Fibroblast of gingiva (primary cell): ENCODE measurements at regions not wholly inside any gene's neighbourhood (a gene's known extent, or its start where the extent isn't known, plus 50 kb on each side); places are given as distances from the start of the nearest gene placed in this dataset.

ENCODE experiments used
- DNase-seq: peaks from one replicate; pipeline ENCODE4 v3.0.0-alpha.2; 2011; ENCODE audit warnings: low read depth

DNA sequence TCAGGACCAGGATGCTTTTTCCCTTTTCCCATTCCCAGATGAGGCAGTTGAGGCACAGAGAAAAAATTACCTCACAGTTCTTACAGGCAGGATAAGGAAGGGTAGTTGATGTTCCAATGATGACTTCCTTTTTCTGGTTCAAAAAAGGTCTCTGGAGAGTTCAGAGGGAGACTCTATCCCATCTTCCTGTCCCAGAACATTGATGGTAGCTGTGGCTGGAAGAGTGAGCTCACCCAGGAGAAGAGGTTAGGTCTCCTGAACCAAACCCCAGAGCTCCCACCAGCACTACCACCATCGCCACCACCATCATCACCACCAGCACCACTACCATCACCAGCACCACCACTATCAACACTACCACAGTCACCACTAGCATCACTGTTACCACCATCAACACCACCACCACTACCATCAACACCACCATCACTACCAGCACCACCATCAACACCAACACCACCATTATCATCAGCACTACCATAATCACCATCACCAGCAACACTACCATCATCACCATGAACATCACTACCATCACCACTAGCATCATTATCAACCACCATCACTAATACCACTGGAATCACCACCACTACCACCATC is 105.5 kb upstream of the RUNX3 start:
- DNase-seq = no peak

DNA sequence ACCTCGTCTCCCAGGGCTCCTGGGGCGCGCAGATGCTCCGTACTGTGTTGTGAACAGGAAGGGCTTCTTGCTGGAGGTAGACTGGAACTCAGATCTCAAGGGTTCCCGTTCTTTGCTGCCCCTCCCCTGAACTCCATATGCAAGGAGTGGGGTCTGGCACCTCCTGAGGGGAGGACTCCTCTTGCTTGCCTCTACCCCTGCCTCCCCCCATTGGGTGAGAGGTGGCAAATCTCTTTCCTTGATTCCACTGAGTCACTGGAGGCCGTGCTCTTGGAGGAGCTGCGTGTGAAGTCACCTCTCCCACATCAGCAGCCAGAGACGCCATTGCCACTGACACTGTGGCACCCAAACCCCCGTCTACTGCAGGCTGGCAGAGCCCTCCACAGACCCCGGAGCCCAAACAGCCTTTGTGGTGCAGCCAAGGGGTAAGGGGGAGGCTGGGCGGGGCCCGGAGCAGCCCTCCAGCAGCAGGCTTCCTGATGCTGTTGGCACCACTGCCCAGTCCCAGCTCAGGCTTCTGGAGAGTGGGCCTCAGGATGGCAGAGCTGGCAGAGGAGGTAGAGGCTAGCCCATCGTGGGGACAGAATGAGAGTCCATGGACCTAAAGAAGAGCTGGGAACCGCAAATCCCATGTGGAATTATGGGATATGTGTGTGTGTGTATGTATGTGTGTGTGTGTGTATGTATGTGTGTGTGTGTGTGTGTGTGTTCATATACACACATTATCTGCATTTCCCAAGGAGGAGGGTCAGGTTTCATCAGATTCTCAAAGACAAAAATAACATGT is 104.9 kb upstream of the RUNX3 start:
- no peak for DNase-seq

DNA sequence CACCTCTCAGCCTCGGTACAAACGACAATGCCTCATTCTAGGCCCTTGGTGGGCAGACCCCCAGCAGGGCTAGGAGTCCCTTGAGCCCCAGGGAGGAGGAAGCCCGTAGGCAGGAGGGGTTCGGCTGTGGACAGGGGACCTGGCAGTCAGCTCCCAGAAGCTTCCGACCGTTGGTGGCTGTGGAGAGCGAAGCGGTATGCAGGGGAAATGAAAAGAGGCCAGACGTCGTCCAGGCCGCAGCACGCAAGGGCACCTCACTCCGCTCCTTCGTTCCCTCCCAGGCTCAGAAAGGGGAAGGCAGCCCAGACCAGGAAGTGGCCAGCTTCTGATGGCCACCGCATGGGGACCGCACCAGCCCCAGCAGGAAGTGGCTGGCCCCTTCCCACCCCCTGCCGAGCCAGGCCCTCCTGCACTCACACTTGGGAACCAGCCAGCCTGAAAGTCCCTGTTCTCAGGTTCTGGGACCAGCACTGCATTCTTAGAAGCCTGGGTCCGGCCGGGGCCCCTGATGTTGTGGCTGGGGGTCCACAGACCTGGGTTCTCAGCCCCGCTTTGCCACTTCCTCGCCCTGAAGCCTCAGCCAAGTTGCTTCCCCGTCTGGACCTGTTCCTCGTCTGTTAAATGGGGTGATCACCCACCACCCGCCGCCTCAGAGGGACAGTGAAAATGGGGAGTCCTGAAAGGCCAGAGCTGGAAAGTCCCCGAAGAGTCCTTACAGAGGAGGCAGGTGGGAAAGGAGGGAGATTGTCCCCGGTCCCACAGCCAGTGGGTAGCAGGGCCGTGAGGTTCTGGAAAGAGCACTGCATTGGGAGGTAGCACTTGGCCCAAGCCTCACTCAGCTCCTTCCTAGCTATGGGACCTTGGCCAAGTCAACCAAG is 104.0 kb upstream of the RUNX3 start:
- no peak for DNase-seq

DNA sequence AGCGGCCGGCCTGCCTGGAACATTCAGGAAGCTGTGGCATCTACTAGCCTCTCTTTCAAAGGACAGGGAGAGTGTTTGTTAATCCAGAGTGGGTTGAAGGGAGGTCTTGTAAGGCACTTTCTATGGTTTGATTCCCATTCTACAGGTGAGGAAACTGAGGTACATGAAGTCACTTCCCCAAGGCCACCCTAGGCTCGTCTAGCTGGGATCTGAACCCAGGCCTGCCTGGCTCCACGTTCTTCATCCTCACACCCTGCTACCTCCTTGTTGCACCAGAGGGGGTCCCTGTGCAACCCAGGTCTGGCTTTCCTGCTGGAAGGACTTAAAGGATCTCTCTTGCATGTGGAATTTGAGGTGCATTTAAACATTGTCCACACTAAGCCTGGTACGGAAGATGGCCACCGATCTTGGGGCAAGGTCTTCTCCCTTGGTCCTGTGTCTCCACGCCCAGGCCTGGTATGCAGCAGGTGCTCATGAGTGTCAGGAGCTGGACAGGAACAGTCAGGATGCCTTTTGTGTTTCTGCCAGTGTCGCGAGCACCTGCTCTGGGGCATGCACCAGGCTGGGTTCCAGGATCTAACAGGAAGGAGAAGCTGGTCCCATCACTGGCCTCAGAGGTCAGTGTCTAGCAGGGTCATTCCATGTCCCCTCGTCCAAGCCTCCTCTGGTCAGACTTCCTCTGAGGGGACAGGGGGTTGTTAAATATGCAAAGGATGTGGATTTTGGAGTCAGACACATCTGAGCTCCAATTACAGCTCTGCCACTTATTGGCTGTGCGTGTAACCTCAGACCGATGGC is 103.2 kb upstream of the RUNX3 start:
- DNase-seq = no peak

DNA sequence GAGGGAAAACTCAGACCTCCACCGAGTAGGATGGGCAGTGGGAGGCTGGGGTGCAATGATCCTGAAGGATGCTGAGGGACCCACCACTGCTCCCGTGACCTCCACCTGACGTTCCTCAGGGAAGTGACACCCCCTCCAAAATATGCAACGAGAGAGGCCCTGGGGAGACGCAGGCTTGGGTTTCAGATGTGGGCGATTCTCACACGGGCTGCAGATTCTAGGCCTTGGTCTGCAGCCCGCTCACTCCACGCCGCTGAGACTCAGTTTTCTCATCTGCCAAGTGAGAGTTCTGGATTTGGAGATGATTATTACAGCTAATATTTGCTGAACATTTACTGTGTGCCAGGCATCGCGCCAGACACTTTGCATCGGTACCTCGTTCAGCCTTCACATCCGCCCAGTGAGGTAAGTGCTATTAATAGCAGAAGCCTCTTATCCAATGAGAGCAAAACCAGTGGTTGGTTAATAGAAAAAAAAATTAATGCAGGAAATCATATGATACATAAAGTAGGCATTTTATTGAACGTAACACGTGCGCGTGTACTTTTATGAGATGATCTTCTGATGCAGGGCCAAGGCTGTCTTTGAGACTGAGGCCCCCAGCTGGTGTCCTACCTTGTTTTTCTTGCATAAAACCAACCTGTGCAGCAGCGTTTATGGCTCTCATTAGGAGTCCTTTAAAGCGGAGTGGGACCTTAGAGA is 102.0 kb upstream of the RUNX3 start:
- DNase-seq = no peak

DNA sequence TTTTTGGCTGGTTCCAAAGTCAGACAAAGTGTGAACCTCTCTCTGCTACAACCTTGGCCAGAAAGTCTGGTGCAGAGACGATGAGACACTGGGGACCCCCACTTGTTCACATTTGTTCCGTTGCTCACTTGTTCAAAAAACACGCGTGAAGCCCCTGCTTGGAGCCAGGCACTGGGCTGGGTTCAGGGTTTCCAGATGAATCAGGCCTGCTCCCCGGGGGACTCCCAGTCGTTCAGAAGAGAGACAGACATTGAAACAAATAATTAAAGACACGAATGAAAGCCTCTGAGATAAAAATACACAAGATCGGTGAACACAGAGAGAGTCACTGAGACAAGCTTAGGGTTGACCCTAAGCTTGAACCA is 101.5 kb upstream of the RUNX3 start:
- no peak for DNase-seq

DNA sequence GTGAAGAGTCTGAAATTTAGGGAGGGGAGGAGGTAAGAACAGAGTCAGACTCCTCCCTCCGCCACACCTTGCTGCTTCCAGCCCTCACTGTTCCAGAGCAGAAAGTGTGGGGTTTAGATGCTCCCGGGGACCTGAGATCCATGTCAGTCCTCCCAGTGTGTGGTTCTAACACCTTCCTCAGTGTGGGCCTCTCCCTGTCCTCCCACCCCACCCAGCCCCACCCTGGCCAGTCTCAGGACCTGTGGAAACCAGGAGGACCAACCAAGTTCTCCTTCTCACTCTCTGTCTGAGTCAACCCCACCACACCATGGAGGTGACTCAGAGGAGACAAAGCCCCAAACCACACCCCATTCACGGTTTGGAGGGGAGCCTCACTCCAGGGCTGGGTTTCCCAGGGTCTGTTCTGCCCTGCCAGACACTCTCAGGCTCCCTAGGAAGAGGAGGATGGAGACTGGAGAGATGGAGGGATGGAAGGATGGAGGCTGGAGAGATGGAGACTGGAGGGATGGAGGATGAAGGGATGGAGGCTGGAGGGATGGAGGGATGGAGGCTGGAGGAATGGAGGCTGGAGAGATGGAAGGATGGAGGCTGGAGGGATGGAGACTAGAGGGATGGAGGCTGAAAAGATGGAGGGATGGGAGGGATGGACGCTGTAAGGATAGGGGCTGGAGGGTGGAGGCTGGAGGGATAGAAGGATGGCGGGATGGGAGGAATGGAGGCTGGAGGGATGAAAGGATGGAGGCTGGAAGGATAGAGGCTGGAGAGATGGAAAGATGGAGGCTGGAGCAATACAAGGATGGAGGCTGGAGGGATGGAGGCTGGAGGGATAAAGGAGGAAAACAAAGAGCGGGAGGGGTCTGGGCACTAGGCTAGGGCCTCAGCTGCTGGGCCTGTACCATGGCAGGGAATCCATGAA is 100.9 kb upstream of the RUNX3 start:
- DNase-seq = no peak

DNA sequence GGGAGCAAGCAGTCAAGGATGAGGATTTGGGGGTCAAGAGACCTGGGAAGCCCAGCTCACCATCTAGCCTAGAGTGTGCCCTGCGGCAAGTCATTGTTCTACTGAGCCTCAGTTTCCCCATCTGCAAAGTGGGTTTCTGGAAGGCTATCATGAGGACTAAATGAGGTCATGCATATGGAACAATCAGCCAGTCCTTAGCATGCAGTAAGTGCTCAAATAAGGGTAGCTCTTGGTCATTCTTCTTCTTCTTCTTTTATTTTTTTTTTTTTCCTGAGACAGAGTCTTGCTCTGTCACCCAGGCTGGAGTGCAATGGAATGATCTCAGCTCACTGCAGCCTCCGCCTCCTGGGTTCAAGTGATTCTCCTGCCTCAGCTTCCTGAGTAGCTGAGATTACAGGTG is 99.9 kb upstream of the RUNX3 start:
- DNase-seq = no peak

DNA sequence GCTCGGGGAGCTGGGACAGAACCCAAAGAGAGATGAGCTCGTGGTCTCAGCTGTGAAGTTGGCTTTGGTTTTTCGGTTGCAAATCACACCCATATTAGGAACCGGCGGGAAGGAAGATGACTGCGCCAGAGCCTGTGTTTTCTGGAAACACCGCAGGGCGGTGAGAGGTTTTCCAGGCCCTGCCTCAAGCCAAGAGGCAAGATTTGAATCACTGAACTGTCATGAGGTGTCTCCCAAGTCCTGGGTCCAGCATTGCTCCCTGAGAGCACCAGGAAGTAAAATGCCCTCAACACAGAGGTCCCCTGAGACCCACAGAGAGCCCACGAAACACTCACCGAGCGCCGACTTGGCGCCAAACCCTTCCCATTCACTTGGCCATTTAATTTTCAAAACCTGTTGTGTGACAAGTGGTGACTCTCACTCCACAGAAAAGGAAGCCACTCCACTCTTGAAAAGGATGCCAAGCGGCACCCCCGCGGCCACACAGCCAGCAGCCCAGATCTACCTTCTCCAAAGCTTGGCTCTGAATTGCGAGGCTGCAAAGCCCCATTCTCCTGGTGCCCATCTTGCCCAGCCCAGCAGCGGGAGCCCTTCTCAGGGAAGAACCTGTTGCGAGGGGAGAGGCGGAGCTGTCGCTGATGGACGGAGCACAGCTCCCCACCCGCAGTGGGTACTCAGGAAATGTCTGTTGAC is 99.0 kb upstream of the RUNX3 start:
- no peak for DNase-seq

DNA sequence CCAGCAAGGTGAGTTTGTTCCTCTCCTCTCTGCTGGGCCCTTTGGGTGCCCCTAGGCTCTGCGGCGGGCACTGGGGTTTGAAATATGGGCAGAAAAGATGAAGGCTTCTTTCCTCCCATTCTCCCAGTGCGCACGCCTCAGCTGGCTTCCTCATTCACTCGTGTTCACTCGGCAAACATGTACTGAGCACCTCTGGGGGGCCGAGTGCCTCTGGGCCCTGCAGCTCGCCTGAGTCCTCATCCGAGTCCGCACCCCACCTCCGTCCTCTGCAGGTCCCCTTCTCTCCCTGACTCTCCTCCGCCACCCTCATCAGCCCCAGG is 98.5 kb upstream of the RUNX3 start:
- no peak for DNase-seq

DNA sequence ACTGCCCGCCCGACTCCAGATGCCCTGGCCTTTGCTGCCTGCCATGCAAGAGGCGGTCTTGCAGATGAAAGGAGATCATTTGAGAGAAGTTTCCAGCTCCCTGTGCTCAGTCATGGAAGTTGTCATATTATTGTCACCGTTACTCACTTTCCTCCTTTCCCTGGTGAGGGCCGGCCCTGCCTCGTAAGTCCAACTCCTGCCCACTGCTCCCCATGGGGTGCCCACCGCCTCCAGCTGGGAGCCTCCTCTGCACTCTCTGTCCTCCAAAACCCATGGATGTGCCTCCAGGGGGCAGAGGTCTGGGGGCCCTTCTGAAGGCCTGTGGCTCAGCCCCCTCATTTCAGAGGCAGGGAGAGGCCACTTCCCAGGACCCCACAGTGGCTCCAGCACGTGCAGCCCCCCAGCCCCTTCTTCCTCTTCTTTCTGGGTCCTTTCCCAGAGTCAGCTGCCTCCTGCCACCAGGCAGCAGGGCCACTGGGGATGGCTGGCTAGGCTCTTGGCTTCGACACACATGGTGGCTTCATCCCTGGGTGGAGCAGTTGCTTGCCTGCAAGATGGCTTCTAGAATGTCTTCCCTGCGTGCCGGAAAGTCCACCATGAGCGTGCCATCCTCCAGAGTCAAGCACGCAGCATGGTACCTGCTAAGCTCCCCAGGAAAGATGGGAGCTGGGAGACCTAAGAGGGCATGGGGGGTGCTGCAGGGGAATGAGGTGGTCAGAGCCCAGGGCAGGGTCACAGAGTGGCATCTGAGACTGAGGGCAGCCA is 97.9 kb upstream of the RUNX3 start:
- DNase-seq = no peak

DNA sequence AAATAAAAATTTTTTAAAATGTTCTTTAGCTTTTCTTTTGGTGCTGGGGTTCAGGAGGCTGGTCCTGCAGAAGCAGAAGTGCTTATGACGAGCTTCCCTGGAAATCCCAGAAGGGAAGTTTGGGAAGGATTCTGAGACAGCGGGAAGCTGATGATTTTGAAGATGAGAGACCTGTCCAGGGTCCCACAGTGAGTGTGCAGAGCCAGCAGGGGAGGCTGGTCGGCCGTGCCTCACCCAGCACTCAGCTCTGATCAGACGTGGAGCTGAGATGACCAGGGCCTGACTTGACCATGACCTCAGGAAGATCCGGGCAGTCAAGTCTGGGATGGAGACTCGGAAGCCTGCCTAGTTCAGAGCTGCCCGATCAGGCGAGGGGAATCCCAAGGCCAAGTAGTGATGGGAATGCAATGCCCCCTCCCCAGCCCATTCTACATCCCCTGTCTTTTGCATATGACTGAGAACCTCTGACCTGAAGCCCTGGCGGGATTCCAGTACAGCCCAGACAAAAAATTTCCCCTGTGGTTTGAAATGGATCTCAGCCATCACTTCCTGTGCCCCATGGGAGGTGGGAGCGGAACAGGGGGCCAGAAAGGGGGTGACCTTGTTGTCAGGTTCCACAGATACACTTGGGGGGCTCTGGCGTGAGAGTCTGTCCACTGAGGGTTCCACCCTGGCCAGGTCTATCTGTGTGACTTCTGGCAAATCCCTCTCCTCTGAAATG is 96.8 kb upstream of the RUNX3 start:
- DNase-seq = no peak

DNA sequence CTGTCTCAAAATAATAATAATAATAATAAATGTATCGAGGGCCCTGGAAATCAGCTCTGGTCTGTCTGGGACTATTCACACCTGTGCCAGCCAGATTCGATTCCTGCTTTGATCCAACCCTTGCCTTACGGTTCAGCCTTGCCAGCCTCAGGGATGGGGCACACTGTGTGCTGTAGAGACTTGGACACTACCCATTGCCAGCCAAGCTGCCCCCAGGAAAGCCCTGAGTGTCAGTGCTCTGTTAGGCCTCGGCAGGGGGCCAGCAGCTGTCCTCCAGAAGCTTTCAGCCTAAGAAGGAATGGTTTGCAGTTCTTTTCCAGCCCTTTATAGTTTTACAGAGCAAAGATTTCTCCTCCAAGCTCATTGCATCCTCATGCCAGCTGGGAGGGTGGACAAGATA is 96.2 kb upstream of the RUNX3 start:
- no peak for DNase-seq

DNA sequence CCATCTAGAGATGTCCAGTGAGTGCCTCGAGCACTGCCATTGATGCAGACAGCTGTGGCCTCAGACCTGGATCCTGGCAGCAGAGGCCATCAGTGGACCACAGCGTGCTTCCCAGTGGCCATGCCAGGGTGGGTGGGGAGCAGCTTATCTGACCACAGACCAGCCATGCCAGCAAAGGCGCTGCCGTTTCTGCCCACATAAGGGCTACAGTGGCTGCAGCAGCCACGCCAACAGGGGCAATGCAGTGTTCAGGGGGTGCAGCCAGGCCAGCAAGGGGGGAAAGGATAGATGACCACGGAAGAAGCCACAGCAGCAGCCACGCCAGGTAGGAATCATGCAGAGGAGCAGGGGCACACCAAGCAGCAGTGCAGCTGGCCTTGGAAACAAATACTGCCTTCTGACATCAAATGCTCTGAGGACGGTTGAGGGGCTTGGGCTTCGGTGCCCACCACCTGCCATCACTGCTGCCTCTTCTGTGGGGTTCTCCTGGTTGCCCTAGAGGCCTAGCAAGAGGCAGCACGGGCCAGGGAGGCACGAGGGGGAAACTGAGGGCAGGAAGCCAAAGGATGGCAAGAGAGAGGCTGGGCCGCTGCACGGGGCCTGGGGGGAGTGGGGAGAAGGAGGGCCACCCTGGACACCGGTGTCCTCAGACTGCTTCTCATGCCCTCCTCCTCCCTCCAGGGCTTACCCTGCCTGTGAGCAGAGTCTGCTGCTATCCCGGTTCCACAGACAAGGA is 94.7 kb upstream of the RUNX3 start:
- no peak for DNase-seq

DNA sequence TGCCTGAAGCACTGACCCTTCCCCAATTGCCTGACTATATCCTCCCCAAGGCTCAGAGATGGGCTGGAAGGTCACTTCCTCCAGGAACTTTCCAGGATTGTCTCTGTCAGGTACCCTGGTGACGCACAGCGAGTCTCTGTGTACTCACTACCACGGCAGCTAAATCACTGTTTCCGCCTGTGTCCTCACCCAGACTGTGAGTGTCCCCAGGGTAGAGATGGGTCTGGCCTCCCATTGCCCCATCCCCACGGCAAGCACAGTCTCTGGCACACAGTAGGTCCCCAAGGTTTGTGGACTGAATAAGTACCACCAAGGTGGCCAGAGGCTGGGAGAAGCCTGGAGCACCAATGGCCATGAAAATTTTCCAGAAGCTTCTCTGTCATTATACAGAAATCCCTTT is 93.8 kb upstream of the RUNX3 start:
- no peak for DNase-seq

DNA sequence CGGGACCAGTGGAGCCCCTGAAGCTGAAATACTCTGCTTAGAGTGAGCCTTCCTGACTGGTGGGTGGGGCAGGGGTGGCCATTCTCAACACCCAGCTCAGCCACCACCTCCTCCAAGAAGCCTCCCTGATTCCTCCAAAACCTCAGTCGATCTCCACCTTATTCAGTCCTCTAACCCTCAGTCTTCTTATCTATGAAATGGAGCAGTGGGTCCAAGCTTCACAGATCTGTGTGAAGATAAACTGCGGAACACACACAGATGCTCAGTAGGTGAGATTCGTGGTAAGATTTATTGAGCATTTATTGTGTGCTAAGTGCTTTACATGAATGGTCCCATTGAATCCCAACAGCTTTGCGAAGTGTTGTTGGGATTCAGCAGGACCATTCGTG is 93.1 kb upstream of the RUNX3 start:
- DNase-seq = no peak

DNA sequence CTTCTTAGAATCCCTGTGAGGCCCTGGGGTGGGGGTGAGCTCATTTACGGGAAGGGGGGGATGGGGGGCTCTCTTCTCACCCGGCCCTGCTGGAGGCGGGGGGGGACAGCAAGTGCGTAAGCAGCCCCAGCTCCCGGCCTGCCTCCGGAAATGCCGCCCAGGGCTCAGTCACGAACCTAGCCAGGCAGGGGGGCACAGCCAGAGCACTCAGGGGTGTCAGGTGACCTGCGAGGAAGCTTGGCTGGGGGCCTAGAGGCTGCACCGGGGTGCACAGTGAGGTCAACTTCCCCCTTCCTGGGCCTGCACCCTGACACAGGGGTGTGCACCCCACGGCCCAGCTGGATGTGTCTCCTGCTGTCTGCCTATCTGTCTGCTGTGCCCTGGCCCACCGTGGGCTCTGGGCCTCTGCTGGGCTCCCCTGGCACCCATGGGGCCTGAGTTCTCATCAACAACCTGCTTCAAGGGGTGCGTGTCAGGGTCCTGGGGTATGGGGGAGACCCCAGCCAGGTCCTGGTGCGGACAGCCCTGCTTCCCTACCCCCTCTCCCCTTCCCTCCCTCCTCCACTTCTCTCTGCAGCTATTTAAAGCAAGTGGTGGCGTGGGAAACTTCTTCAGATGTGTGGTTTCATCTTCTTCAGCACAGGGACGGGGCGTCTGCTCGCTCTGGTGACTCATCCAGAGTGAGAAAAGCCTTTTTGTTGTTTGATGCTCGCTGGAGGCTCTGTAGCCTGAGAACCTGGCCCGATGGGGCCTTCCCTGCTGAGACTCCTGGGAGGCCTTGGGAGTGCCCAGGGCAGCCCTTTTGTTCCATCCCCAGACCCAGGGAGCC is 92.5 kb upstream of the RUNX3 start:
- peak; percentile 38 for DNase-seq
